HFF-Myc (cell line): ENCODE measurements at regions not wholly inside any gene's neighbourhood (a gene's known extent, or its start where the extent isn't known, plus 50 kb on each side); places are given as distances from the start of the nearest gene placed in this dataset.

Experiments
- DNase-seq: peaks from one replicate; pipeline ENCODE4 v3.0.0-alpha.2; 2011; ENCODE audit warnings: low read depth; ENCODE audit errors: extremely low read depth
- H3K4me3 ChIP-seq: replicated peaks from 2 replicates; pipeline ENCODE4 v1.5.1; 2011; ENCODE audit warnings: low read depth, mild to moderate bottlenecking, control low read depth, low read length
- CTCF ChIP-seq: IDR thresholded peaks from 2 replicates; pipeline ENCODE4 v1.5.1; 2012; ENCODE audit warnings: mild to moderate bottlenecking, low read depth, low read length, control low read depth; ENCODE audit errors: missing control alignments

GRCh38 chr9:14389657-14390056 lies 75.7 kb upstream of the NFIB start:
- TF ChIP-seq CTCF: no peak
- no peak for DNase-seq
- H3K4me3 ChIP-seq: no peak overlapping the region

- TF ChIP-seq CTCF: no peak
- DNase-seq: no peak
- H3K4me3 ChIP-seq: no peak overlapping the region
Measured at GRCh38 chr9:14389146-14389545, 75.2 kb upstream of the NFIB start.

- no peak for DNase-seq
- no peak overlapping the region for H3K4me3 ChIP-seq
- no peak for TF ChIP-seq CTCF
Measured at GRCh38 chr9:14383773-14384172, 69.8 kb upstream of the NFIB start.

DNA sequence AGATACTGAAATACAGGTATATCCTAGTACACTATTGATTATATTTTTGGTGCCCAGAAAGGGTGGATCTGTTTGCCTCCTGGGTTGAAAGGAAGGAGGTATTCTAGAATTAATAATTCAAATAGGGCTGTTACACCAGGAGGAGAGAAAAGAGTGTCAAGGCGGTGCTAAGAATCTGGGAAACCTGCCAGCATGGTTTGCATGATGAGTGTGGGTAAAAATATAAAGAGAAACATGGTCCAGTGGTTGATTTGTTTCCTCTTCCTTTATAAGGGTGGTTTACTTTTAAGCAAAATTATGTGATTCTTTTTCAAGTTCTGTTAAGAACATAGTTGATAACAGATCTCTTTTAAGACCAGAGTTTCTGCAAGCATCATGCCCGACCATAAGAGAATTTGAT lies 69.4 kb upstream of the NFIB start:
- DNase-seq: no peak
- no peak overlapping the region for H3K4me3 ChIP-seq
- TF ChIP-seq CTCF: no peak

DNA sequence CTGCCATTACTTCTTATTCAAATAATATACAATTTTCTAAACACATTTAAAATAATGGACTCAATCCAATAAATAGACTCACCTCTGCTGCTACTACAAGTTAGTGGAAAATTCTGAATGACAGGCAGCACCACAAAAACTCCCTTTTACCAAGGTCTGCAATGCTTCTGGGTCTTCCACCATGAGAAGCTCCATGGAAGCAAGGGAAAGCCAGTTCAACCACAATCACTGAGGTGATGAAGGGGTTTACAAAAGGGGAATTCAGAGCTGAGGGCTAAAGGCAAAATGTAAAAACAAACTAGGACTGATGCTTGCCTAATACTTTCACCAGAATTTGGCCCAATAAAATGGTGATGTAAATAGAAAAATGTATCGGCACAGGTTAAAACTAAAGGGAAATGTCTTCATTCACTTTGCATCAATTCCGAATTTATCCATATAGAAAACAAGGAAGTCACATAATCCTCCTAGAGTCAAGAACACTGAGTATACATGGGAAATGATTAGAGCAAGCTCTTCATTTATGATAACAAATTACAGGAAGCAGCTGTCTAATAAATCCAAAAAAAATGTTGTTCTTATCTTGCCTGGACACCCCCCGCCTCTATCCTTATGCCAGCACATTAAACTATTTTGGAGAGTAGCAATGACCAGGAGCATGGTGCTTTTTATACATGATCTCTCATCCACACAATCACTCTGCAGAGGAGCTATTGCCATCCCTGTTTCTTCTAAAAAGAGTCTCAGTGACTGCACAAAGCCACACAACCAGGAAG lies 66.3 kb upstream of the NFIB start:
- DNase-seq: no peak
- no peak overlapping the region for H3K4me3 ChIP-seq
- no peak for TF ChIP-seq CTCF

- no peak for TF ChIP-seq CTCF
- H3K4me3 ChIP-seq: no peak overlapping the region
- no peak for DNase-seq
Measured at GRCh38 chr9:14379280-14379679, 65.3 kb upstream of the NFIB start.

DNA sequence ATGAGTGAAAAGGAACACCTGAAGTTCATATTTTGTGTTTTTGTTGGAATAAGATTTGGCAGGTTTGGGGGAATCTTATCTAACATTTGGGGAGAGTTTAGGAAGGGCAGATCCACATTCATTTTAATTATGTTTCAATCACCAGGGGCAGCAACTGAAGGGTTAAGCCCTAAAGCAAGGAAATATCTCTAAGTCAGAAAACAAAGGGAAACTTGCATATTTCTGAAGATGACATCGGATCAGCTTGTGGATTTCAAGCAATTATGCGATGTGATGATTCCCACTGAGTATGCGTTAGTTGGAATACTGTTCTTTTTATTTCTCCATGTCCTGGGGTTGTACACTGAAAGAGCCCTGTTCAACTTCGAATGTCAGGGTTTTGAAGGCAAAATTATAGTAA lies 59.8 kb upstream of the NFIB start:
- no peak for TF ChIP-seq CTCF
- no peak overlapping the region for H3K4me3 ChIP-seq
- DNase-seq: no peak
